Left cardiac atrium (tissue), 4 donors: ENCODE measurements at regions not wholly inside any gene's neighbourhood (a gene's known extent, or its start where the extent isn't known, plus 50 kb on each side); places are given as distances from the start of the nearest gene placed in this dataset.

ENCODE experiments used
- ATAC-seq, 2 donors: fragments of 200-7000 bp; cut with Tn5 transposase; one replicate each; pipeline ENCODE4 v1.9.1; 2020; ENCODE audit warnings: mild to moderate bottlenecking in 2 of 2, moderate library complexity in 2 of 2
- DNase-seq: peaks from one replicate; pipeline ENCODE4 v3.0.0-alpha.2; 2020
- intact Hi-C, 2 donors: fragments of 100-400 bp; cut with DNase I; formaldehyde crosslinking; loops; one replicate each; pipeline versions ENCODE4 v1.14.1 to v1.15.1; 2022 to 2023
- donor health status: DM: no; HTN: yes; CAD: no.
- donor health status: DM: no; HTN: yes; CAD: no; lungs with severe emphysema.
- donor health status: DM: yes; HTN: yes; CAD: no.
- donor health status: Dilated cardiomyopathy.

GRCh38 chr22:49046546-49047361, 780.9 kb downstream of the BRD1 start:
- DNase-seq: peak; percentile 62
- intact Hi-C loops: loop anchor here (2.0 kb wide), 1 partner anchor 258 kb away; no protein-coding TSS in a partner anchor
- peak; percentile 73 to 88 for ATAC-seq

GRCh38 chr22:49046000-49046545, 781.6 kb downstream of the BRD1 start:
- intact Hi-C loops: loop anchor here (2.0 kb wide), 1 partner anchor 259 kb away; no protein-coding TSS in a partner anchor
- ATAC-seq (no peak), DNase-seq (no peak)

GRCh38 chr22:49045276-49045675, 782.4 kb downstream of the BRD1 start:
- no peak for ATAC-seq
- DNase-seq: no peak
- intact Hi-C loops: no loop called here

GRCh38 chr22:49044776-49045175, 782.9 kb downstream of the BRD1 start:
- no peak for ATAC-seq
- DNase-seq: no peak
- intact Hi-C loops: no loop called here

GRCh38 chr22:49044091-49044490, 783.6 kb downstream of the BRD1 start:
- intact Hi-C loops: no loop called here
- no peak for DNase-seq
- ATAC-seq: no peak

GRCh38 chr22:49042877-49043859, 784.5 kb downstream of the BRD1 start:
- no peak for DNase-seq

GRCh38 chr22:49042066-49042465, 785.6 kb downstream of the BRD1 start:
- intact Hi-C loops: no loop called here
- DNase-seq: no peak

More at GRCh38 chr22:49042877-49043859, 784.5 kb downstream of the BRD1 start:
- no peak for ATAC-seq
- intact Hi-C loops: no loop called here

GRCh38 chr22:49040754-49041467, 786.8 kb downstream of the BRD1 start:
- ATAC-seq (no peak), DNase-seq (no peak)
- intact Hi-C loops: no loop called here

More at GRCh38 chr22:49042066-49042465, 785.6 kb downstream of the BRD1 start:
- ATAC-seq: no peak

- ATAC-seq (no peak), DNase-seq (no peak)
- intact Hi-C loops: no loop called here
These were observed 787.6 kb downstream of the BRD1 start for GRCh38 chr22:49040111-49040510.

GRCh38 chr22:49039625-49040024, 788.0 kb downstream of the BRD1 start:
- DNase-seq (no peak), ATAC-seq (no peak)
- intact Hi-C loops: no loop called here

GRCh38 chr22:49037701-49038245, 789.9 kb downstream of the BRD1 start:
- no peak for DNase-seq
- intact Hi-C loops: no loop called here
- ATAC-seq: no peak

GRCh38 chr22:49036513-49036912, 791.2 kb downstream of the BRD1 start:
- intact Hi-C loops: no loop called here
- ATAC-seq (no peak), DNase-seq (no peak)

- peak; percentile 48 for DNase-seq
- peak; percentile 78 to 84 for ATAC-seq
- intact Hi-C loops: no loop called here
These were observed 791.7 kb downstream of the BRD1 start for GRCh38 chr22:49035818-49036457.

- DNase-seq: no peak
- intact Hi-C loops: no loop called here
- ATAC-seq: no peak
These were observed 792.5 kb downstream of the BRD1 start for GRCh38 chr22:49034836-49035817.

GRCh38 chr22:49033616-49034015, 794.1 kb downstream of the BRD1 start:
- DNase-seq (no peak), ATAC-seq (no peak)
- intact Hi-C loops: no loop called here

GRCh38 chr22:49032821-49033220, 794.9 kb downstream of the BRD1 start:
- DNase-seq (no peak), ATAC-seq (no peak)
- intact Hi-C loops: no loop called here

- DNase-seq: no peak
- no peak for ATAC-seq
- intact Hi-C loops: no loop called here
These were observed 795.8 kb downstream of the BRD1 start for GRCh38 chr22:49031746-49032330.
